GM12891 (cell line): ENCODE measurements at regions not wholly inside any gene's neighbourhood (a gene's known extent, or its start where the extent isn't known, plus 50 kb on each side); places are given as distances from the start of the nearest gene placed in this dataset.
"Not testable (repeated sequence)": the region's sequence is repeated elsewhere in the genome, so short reads cannot be mapped to it uniquely, and the experiment has no call there.

Experiments
- DNase-seq: peaks from one replicate; pipeline ENCODE4 v3.0.0; 2011; ENCODE audit warnings: low spot score; ENCODE audit not compliant: insufficient read length
- FAIRE-seq: peaks from 2 replicates; lab custom pipeline; 2011; peaks lifted over from hg19 to GRCh38; lab: Jason Lieb, UNC
- PAX5 ChIP-seq: IDR thresholded peaks from 2 replicates; pipeline ENCODE4 v1.6.1; 2011; ENCODE audit warnings: low read length, moderate library complexity, mild to moderate bottlenecking; ENCODE audit not compliant: insufficient read depth, severe bottlenecking
- POLR2A ChIP-seq: IDR thresholded peaks from 2 replicates; pipeline ENCODE4 v1.6.1; 2011; ENCODE audit warnings: low read depth, low read length, control low read depth
- POLR2AphosphoS5 ChIP-seq: IDR thresholded peaks from 2 replicates; pipeline ENCODE4 v1.6.1; 2011; ENCODE audit warnings: low read depth, low read length, control low read depth
- POU2F2 ChIP-seq: IDR thresholded peaks from 2 replicates; pipeline ENCODE4 v1.6.1; 2011; ENCODE audit warnings: low read depth, mild to moderate bottlenecking, control low read depth, low read length, moderate library complexity
- SPI1 ChIP-seq: IDR thresholded peaks from 2 replicates; pipeline ENCODE4 v1.6.1; 2011; ENCODE audit warnings: low read depth, low read length, control low read depth
- TAF1 ChIP-seq: IDR thresholded peaks from 2 replicates; pipeline ENCODE4 v1.6.1; 2011; ENCODE audit warnings: low read depth, low read length, control low read depth

GRCh38 chr14:54010981-54011380 is 54.4 kb upstream of the BMP4 start:
- no peak for FAIRE-seq
- DNase-seq = no peak
- TF ChIP-seq SPI1 = no peak
- TF ChIP-seq POU2F2 = no peak
- no peak for TF ChIP-seq POLR2A
- no peak for TF ChIP-seq POLR2AphosphoS5
- TF ChIP-seq TAF1 = no peak

DNA sequence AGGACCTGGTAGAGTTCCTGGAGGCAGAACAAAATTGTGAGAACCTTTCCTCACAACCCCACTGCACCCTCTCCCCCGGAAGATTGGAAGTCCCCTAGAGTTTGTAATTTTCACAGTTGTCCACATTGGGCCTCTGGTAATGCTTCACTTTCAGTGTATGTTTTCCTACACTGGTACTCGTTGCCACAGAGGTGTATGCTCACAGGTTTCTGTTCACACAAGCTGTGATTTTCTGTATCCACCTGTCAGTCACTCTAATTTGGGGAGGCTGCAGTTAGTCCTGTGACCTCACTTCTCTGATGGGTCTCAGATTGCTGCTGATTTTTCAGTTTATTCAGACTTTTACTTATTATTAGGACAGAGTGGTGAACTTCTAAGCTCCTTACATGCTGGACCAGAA is 66.4 kb upstream of the BMP4 start:
- TF ChIP-seq POU2F2 = no peak
- no peak for TF ChIP-seq POLR2AphosphoS5
- TF ChIP-seq PAX5 = no peak
- TF ChIP-seq SPI1 = no peak
- no peak for TF ChIP-seq POLR2A
- no peak for TF ChIP-seq TAF1
- FAIRE-seq = no peak
- DNase-seq = no peak

DNA sequence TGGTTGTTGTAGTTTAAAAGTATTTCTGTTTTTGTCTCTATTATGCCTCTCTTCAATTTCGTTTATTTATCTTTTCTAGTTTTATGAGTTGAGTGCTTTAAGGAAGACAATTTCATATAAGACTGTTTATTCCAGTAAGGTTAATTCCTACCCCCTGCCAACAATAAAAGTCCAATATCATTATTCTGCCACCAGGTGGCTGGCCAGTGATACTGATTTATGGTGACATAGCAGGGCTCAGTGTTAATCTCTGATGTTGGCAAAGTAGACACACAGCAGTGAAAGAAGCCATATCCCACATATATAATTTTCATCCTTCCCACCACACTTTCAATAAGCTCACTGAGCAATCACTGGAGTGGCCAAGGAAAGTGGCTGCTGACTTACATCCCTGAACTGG is 69.0 kb upstream of the BMP4 start:
- FAIRE-seq (no peak), DNase-seq (no peak)
- TF ChIP-seq POLR2A = no peak
- no peak for TF ChIP-seq SPI1
- TF ChIP-seq PAX5 = no peak
- TF ChIP-seq POLR2AphosphoS5 = no peak
- TF ChIP-seq POU2F2 = no peak
- no peak for TF ChIP-seq TAF1

DNA sequence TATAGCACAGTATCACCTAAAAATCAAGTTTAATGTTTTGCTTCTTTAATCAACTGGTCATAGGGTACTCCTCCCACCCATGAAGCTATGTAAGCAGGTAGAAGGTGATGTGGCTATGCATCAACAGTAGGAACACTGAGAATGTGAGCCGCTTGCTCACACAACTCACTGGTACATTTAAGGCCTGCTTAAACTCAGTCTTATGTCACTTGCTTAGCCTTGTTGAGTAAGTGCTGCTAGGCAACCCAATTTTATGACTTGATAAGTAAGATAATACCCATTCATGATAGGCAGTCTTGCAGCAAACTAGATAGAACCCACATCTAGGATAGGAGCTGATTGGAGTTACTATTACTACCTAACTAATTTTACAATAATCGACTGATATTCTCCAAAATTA is 70.0 kb upstream of the BMP4 start:
- TF ChIP-seq POU2F2 (no peak), POLR2A (no peak), PAX5 (no peak), POLR2AphosphoS5 (no peak), TAF1 (no peak), SPI1 (no peak)
- no peak for DNase-seq
- no peak for FAIRE-seq

DNA sequence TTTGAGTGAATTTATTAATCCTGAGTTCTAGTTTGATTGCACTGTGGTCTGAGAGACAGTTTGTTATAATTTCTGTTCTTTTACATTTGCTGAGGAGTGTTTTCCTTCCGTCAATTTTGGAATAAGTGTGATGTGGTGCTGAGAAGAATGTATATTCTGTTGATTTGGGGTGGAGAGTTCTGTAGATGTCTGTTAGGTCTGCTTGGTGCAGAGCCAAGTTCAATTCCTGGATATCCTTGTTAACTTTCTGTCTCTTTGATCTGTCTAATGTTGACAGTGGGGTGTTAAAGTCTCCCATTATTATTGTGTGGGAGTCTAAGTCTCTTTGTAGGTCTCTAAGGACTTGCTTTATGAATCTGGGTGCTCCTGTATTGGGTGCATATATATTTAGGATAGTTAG is 74.4 kb upstream of the BMP4 start:
- FAIRE-seq = not testable (repeated sequence)

DNA sequence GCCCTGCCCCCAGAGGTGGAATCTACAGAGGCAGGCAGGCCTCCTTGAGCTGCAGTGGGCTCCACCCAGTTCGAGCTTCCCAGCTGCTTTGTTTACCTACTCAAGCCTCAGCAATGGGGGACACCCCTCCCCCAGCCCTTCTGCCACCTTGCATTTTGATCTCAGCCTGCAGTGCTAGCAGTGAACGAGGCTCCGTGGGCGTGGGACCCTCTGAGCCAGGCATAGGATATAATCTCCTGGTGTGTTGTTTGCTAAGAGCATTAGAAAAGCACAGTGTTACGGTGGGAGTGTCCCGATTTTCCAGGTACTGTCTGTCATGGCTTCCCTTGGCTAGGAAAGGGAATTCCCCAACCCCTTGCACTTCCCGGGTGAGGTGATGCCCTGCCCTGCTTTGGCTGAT is 76.7 kb upstream of the BMP4 start:
- FAIRE-seq, DNase-seq: not testable (repeated sequence)

More for the DNA sequence above, 74.4 kb upstream of the BMP4 start:
- DNase-seq = not testable (repeated sequence)

DNA sequence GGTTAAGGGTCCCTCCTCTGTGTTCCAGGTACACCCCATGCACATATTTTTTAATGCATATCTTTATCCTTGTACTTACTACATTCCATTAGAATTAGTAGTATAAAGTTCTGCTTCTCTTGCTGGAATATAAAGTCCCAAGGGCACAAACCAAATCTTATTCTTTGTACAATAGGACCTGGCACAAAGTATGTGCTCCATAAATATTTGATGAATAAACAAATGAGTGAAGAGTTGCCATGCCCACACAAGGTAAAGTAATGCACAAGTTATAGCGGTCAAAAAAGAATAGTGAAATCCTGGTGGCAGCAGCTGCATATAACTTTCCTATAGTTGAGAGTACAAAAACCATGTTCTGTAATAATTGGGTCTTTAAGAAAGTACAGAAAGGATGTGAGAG is 82.1 kb upstream of the BMP4 start:
- TF ChIP-seq PAX5 (no peak), POLR2A (no peak), POLR2AphosphoS5 (no peak), SPI1 (no peak), TAF1 (no peak), POU2F2 (no peak)
- no peak for DNase-seq
- no peak for FAIRE-seq

DNA sequence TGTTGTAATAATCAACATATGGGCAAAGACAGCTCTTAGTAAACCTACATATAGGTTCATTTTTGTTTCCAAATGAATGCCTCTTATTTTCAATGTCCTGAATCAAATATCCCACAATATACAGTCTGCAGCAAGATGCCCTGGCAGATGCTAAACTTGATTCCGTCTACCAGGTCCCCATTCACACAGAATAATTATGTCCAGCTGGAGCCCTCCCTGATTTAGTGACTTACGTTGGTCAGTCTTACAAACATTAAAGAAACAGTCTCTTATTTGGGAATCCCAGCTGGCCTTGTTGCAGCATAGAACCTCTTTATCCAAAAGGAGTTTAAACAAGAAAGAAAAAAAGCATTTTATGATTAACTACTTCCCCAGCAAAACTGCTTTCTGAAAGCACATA is 82.7 kb upstream of the BMP4 start:
- TF ChIP-seq TAF1 (no peak), POLR2A (no peak), PAX5 (no peak)
- no peak for FAIRE-seq

DNA sequence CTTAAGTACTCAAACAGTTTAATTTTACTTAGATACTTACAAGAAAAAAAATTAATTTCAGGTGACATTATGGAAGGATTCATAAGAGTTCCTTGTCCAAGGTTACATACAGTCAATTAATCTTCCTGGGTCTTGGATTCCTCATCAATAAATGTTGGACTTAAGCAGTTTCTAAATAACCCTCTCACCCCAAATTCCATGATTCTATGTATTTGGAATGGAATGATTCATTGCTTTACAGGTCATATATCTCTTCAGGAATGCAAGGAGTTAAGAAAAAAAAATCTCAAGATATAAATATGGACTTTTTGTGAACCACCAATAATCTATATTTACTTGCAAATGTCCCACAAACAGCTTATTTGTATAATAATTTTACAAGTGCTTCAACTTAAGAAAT is 84.2 kb upstream of the BMP4 start:
- FAIRE-seq (no peak), DNase-seq (no peak)
- TF ChIP-seq TAF1 (no peak), SPI1 (no peak), POU2F2 (no peak), PAX5 (no peak), POLR2A (no peak), POLR2AphosphoS5 (no peak)

More for the DNA sequence above, 82.7 kb upstream of the BMP4 start:
- no peak for DNase-seq

GRCh38 chr14:54046250-54046649 is 89.6 kb upstream of the BMP4 start:
- TF ChIP-seq POU2F2 (no peak), POLR2A (no peak), POLR2AphosphoS5 (no peak), PAX5 (no peak), TAF1 (no peak), SPI1 (no peak)
- no peak for FAIRE-seq
- no peak for DNase-seq

DNA sequence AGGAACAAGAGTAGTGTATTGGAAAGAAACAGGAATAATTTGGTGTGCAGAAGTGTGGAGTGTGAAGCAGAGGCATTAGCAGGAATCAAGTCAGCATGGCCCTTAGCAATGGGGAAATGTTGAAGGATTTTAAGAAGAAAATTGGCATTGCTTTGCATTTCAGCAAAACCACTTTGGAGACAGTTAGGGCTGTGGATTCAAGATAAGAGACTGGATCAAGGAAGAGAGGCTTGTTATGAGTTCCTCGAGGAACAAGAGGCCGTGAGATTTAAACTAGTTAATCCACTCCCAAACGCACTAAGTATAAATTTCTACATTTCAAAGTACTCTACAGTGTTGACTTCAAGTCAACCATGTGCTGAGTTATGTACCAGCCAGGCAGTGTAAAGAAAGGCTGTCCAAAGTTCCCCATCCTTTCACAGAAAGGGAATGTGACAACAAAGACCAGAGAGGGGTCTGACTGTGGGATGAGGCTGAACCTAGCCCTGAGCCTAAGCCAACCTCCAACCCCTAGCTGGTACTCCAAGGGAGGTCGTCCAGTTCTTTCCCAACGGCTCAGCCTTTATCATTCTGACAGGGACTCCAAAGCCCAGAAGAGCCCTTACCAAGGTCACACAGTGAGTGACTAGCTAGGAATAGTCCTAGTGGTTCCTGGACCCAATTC is 91.2 kb upstream of the BMP4 start:
- TF ChIP-seq PAX5 (no peak), TAF1 (no peak), POLR2AphosphoS5 (no peak), SPI1 (no peak), POU2F2 (no peak), POLR2A (no peak)
- FAIRE-seq (no peak), DNase-seq (no peak)
